Karpas-422 (cell line): ENCODE measurements at regions not wholly inside any gene's neighbourhood (a gene's known extent, or its start where the extent isn't known, plus 50 kb on each side); places are given as distances from the start of the nearest gene placed in this dataset.

Experiments
- DNase-seq: peaks from one replicate; pipeline ENCODE4 v3.0.0-alpha.2; 2015
- H2AFZ ChIP-seq: fragments of 200-600 bp; sonication (generic); 2 replicates; pipeline ENCODE4 v1.6.1; 2014; ENCODE audit warnings: antibody characterized with exemption, low read length, mixed read lengths
- H3K27ac ChIP-seq: fragments of 200-600 bp; sonication (generic); 2 replicates; pipeline ENCODE4 v1.5.1; 2014; ENCODE audit warnings: mild to moderate bottlenecking, low read length, moderate library complexity
- H3K27me3 ChIP-seq: fragments of 200-600 bp; sonication (generic); 2 replicates; pipeline ENCODE4 v1.6.1; 2014; ENCODE audit warnings: low read length, mixed read lengths
- H3K36me3 ChIP-seq: fragments of 200-600 bp; sonication (generic); 2 replicates; pipeline ENCODE4 v1.6.1; 2014; ENCODE audit warnings: low read length, mixed read lengths; ENCODE audit not compliant: insufficient read depth
- H3K4me1 ChIP-seq: fragments of 200-600 bp; sonication (generic); 2 replicates; pipeline ENCODE4 v1.6.1; 2014; ENCODE audit warnings: mild to moderate bottlenecking, low read length, mixed read lengths
- H3K4me2 ChIP-seq: fragments of 200-600 bp; sonication (generic); 2 replicates; pipeline ENCODE4 v1.6.1; 2014; ENCODE audit warnings: low read length, low read depth, mild to moderate bottlenecking; ENCODE audit not compliant: poor library complexity, severe bottlenecking
- H3K4me3 ChIP-seq: fragments of 200-600 bp; sonication (generic); 2 replicates; pipeline ENCODE4 v1.5.1; 2014; ENCODE audit warnings: mild to moderate bottlenecking, antibody characterized with exemption, low read length, mixed read lengths
- H3K79me2 ChIP-seq: fragments of 200-600 bp; sonication (generic); 2 replicates; pipeline ENCODE4 v1.6.1; 2014; ENCODE audit warnings: mild to moderate bottlenecking, low read length, mixed read lengths
- H3K9ac ChIP-seq: fragments of 200-600 bp; sonication (generic); 2 replicates; pipeline ENCODE4 v1.6.0; 2014; ENCODE audit warnings: low read length
- H3K9me2 ChIP-seq: fragments of 200-600 bp; sonication (generic), shearing (Covaris generic); replicated peaks from 2 replicates; pipeline ENCODE4 v1.6.0; 2014; ENCODE audit warnings: mild to moderate bottlenecking, low read length, moderate library complexity; ENCODE audit not compliant: insufficient read depth
- H3K9me3 ChIP-seq: fragments of 300-700, 200-600 bp; sonication (generic); 2 replicates; pipeline ENCODE4 v1.6.1; 2014; ENCODE audit warnings: low read length, mixed read lengths
- H4K20me1 ChIP-seq: fragments of 200-600 bp; sonication (generic); 2 replicates; pipeline ENCODE4 v1.6.1; 2014; ENCODE audit warnings: mild to moderate bottlenecking, antibody characterized with exemption, low read length, low read depth; ENCODE audit not compliant: insufficient read depth

DNA sequence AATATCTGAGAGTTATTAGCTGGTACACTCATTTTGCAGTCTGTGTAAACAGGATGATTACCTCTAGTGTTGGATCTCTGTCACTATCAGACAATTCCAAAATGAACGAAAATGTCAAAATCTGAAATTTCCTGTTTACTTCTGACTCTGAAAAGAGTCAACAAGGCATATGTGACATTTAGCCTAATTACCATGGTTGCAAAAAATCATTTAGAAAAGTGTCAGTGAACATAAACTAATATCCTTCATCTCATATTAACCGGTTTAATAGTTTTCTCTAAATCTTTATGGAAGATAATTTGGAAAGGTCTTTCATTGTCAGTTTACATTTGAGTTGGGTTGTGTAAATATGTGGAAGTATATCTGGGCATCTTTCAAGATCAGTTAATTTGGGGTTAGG lies 431.8 kb upstream of the HSF2 start:
- Histone ChIP-seq H3K27me3 (no peaks in the 10 kb centered on the region), H4K20me1 (no peaks in the 10 kb centered on the region), H2AFZ (no peak overlapping the region), H3K4me1 (no peaks in the 10 kb centered on the region), H3K9me3 (no peaks in the 10 kb centered on the region), H3K36me3 (no peaks in the 10 kb centered on the region), H3K9me2 (no peaks in the 10 kb centered on the region), H3K79me2 (no peaks in the 10 kb centered on the region), H3K4me3 (no peak overlapping the region), H3K9ac (no peak overlapping the region), H3K27ac (no peak overlapping the region), H3K4me2 (no peak overlapping the region)
- no peak for DNase-seq

DNA sequence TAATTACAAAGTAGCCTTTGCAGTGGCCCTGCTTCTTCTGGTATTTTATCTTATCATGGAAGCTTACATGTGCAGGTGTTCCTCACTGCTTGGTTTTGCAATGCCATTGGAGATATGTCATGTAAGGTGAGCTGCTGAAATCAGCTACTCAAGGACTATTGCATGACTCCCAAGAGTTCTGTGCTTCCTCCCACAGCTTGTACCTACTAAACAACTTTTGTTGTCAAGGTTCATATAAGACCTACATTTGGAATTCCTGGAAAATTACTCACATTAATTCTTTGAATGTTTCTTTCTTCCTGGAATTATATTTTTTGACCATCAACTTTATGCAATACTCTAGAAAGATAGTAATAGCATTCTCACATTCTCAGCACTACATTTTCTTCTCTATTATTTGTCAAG lies 427.5 kb upstream of the HSF2 start:
- no peak overlapping the region for H3K4me2 ChIP-seq
- H3K27me3 ChIP-seq = no peaks in the 10 kb centered on the region
- no peaks in the 10 kb centered on the region for H4K20me1 ChIP-seq
- H3K4me1 ChIP-seq = no peaks in the 10 kb centered on the region
- no peaks in the 10 kb centered on the region; the same call in 1 of the 2 replicates for H3K9me2 ChIP-seq
- H3K79me2 ChIP-seq = no peaks in the 10 kb centered on the region
- no peaks in the 10 kb centered on the region for H3K9me3 ChIP-seq
- H3K9ac ChIP-seq = no peak overlapping the region
- H3K27ac ChIP-seq = no peak overlapping the region
- no peak overlapping the region for H2AFZ ChIP-seq
- H3K4me3 ChIP-seq = no peak overlapping the region
- no peaks in the 10 kb centered on the region for H3K36me3 ChIP-seq
- DNase-seq = no peak

DNA sequence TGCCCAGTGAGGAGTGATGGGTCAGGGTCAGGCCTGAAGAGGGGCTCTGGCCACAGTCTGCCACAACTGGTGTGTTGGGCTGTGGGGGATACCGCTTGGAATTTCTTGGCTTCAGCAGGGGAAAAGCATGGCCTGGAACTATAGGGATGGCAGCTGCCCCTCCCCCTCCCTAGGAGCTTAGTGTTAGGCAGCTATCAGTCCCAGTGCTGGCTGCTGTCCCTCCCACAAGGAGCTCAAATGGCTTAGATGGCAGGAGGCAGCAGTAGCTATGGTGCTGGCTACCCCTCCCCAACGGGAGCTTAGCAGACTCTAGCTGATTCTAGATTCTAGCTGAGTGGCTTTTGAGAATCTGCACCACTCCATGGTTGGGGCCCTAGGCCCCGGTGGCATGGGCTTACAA lies 414.5 kb upstream of the HSF2 start:
- Histone ChIP-seq H3K9me2 (no peaks in the 10 kb centered on the region; the same call in 1 of the 2 replicates), H3K9ac (no peak overlapping the region), H3K79me2 (no peaks in the 10 kb centered on the region), H3K9me3 (no peaks in the 10 kb centered on the region), H3K27me3 (no peaks in the 10 kb centered on the region), H3K4me3 (no peak overlapping the region), H3K4me1 (no peaks in the 10 kb centered on the region), H3K36me3 (no peaks in the 10 kb centered on the region), H3K4me2 (no peak overlapping the region), H4K20me1 (no peaks in the 10 kb centered on the region), H3K27ac (no peak overlapping the region), H2AFZ (no peak overlapping the region)
- DNase-seq = no peak

DNA sequence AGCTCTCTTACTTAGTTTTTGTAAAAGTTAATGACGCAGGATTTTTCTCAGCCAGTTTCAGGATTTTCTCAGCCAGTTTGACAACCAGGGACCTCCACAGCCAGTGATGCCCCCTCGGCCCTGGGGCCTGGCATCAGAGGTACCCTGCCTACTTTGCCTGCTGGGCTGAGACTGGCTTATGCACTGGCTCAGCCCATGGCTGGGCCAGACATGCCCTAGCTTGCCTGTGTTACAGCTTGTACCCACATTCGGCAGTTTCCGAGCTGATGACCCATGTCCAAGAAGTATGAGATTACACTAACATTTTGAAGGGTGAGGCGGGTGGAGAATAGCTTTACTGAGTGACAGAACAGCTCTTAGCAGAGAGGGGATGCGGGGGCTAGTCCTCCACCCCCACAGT lies 406.1 kb upstream of the HSF2 start:
- H2AFZ ChIP-seq = no peak overlapping the region
- no peak overlapping the region for H3K4me3 ChIP-seq
- no peak overlapping the region for H3K9ac ChIP-seq
- H3K27ac ChIP-seq = no peak overlapping the region
- no peaks in the 10 kb centered on the region for H3K27me3 ChIP-seq
- H3K4me1 ChIP-seq = no peaks in the 10 kb centered on the region
- H3K9me3 ChIP-seq = no peaks in the 10 kb centered on the region
- H3K9me2 ChIP-seq = no peaks in the 10 kb centered on the region; the same call in 1 of the 2 replicates
- no peaks in the 10 kb centered on the region for H4K20me1 ChIP-seq
- no peaks in the 10 kb centered on the region for H3K36me3 ChIP-seq
- H3K79me2 ChIP-seq = no peaks in the 10 kb centered on the region
- H3K4me2 ChIP-seq = no peak overlapping the region
- DNase-seq = no peak

DNA sequence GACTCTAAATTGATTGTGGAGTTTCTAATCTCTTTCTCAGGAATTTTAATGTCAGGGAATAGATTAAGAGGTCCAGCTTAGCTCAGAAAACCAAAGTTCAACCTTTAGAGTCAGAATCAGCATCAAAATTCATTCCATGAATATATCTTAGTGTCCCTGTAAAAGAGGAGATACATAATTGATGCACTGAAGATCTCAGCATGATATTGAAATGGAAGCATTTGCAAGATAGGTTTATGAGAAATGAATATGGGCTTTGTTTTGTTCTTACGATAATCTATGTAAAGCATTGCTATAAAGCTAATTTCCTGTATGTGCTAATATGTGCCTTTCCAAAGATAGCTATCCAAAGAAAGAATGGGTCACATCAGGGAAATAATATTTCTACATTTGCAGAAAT lies 404.5 kb upstream of the HSF2 start:
- H3K36me3 ChIP-seq = no peaks in the 10 kb centered on the region
- no peak overlapping the region for H3K9ac ChIP-seq
- no peaks in the 10 kb centered on the region for H3K79me2 ChIP-seq
- H3K27ac ChIP-seq = no peak overlapping the region
- H3K4me3 ChIP-seq = no peak overlapping the region
- no peaks in the 10 kb centered on the region for H3K4me1 ChIP-seq
- no peak overlapping the region for H3K4me2 ChIP-seq
- DNase-seq = no peak
- no peaks in the 10 kb centered on the region for H3K9me3 ChIP-seq
- no peaks in the 10 kb centered on the region; the same call in 1 of the 2 replicates for H3K9me2 ChIP-seq
- no peaks in the 10 kb centered on the region for H4K20me1 ChIP-seq
- no peak overlapping the region for H2AFZ ChIP-seq
- H3K27me3 ChIP-seq = no peaks in the 10 kb centered on the region

DNA sequence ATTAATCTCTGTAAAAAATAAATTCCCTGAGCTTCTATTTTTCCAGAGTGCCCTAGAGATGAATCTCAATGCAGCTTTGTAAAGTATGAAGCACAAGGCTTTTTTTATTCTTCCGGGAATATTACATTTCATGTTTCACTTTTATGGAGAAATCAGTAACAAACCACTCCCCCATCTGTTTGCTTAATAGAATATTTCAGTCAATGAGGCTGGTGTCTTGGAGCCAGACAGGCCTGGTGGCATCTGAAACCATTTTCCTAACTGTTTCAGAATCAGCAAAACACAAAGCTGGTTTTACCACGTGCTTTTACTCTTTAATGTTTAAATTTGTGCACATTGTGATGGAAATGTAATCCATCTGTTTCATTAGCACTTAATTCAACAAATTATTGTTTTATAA lies 400.8 kb upstream of the HSF2 start:
- Histone ChIP-seq H3K4me1 (no peaks in the 10 kb centered on the region), H3K36me3 (no peaks in the 10 kb centered on the region)

DNA sequence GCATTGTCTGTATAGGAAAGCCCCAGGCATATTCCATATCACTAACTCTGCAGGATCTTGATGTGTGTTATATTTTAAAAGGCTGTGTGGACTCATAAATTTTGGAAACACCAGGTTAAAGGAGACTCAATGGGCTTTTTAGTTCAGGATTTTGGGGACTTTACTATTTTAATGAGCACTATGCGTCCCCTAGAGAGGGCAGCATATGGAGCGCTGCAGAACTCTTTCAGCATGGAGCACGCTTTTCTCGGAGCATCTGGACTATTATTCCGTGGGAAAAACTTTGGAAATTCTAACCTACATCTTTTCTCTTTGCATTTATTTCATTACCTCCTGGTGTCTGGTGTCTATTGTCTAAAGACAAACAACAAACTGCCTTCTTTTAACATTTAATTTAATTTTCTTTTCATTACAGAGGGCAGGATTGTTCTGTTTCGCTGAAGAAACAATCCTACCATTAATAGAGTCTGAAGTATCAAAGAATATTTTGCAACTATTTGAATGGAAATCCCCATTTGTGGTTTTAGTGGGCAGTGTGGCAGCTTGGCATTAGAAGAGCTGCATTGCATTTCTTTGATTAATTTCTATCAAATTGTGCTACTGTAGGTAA lies 399.9 kb upstream of the HSF2 start:
- no peaks in the 10 kb centered on the region for H3K9me2 ChIP-seq
- DNase-seq = no peak

More for the DNA sequence above, 400.8 kb upstream of the HSF2 start:
- H3K27ac ChIP-seq = no peak overlapping the region
- H2AFZ ChIP-seq = no peak overlapping the region
- no peaks in the 10 kb centered on the region for H4K20me1 ChIP-seq
- H3K79me2 ChIP-seq = no peaks in the 10 kb centered on the region
- no peaks in the 10 kb centered on the region for H3K9me2 ChIP-seq
- no peaks in the 10 kb centered on the region for H3K27me3 ChIP-seq
- H3K4me2 ChIP-seq = no peak overlapping the region
- no peaks in the 10 kb centered on the region for H3K9me3 ChIP-seq
- no peak overlapping the region for H3K4me3 ChIP-seq
- DNase-seq = no peak
- H3K9ac ChIP-seq = no peak overlapping the region

DNA sequence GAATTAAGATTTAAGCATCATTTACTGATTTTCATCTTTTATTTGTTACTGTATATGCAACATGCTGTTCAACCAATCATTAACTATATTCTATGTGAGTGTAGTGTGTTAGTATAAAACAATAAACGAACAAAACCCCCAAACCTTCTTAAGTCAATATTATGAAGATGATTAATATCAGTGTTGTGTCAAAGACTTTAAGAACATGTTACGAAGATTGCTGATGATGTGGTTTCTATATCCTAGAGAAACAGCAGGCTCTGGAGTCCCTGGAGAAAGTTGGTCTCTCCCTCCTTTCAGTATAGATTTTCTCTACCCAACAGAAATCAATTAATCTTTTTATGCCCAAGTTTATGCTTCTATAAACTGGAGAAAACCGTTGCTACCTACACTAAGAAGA lies 393.8 kb upstream of the HSF2 start:
- no peak overlapping the region for H3K27ac ChIP-seq
- no peaks in the 10 kb centered on the region for H3K9me2 ChIP-seq
- H4K20me1 ChIP-seq = no peaks in the 10 kb centered on the region
- no peak overlapping the region for H3K9ac ChIP-seq
- no peaks in the 10 kb centered on the region for H3K27me3 ChIP-seq
- no peak for DNase-seq
- H2AFZ ChIP-seq = no peak overlapping the region
- no peak overlapping the region for H3K4me3 ChIP-seq
- H3K4me1 ChIP-seq = no peaks in the 10 kb centered on the region
- no peaks in the 10 kb centered on the region for H3K9me3 ChIP-seq
- no peaks in the 10 kb centered on the region for H3K36me3 ChIP-seq
- no peak overlapping the region for H3K4me2 ChIP-seq
- no peaks in the 10 kb centered on the region for H3K79me2 ChIP-seq

More for the DNA sequence above, 399.9 kb upstream of the HSF2 start:
- no peak overlapping the region for H3K4me2 ChIP-seq
- H2AFZ ChIP-seq = no peak overlapping the region
- H3K9me3 ChIP-seq = no peaks in the 10 kb centered on the region
- H3K36me3 ChIP-seq = no peaks in the 10 kb centered on the region
- H3K4me3 ChIP-seq = no peak overlapping the region
- H3K4me1 ChIP-seq = no peaks in the 10 kb centered on the region
- no peaks in the 10 kb centered on the region for H3K27me3 ChIP-seq
- H3K9ac ChIP-seq = no peak overlapping the region
- H3K27ac ChIP-seq = no peak overlapping the region
- no peaks in the 10 kb centered on the region for H3K79me2 ChIP-seq
- no peaks in the 10 kb centered on the region for H4K20me1 ChIP-seq

DNA sequence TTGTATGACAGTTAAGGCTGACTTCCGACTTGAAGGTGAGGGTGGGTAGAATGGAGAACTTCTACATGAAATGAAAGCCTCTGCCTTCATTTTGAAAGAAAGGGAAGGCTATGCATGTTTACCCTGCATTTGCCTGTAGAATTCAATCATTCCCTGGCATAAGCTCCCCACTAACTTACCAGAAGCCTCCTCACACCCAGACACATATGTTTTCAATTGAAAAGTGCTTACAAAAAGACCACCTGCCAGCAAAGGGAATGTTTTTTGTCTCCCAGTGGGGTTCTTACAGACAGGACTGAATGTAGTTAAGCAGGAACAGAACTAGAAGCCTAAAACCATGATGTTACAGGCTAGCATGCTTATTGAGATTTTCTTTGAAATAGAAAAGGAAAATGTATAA lies 392.1 kb upstream of the HSF2 start:
- no peaks in the 10 kb centered on the region for H3K9me3 ChIP-seq
- H4K20me1 ChIP-seq = no peaks in the 10 kb centered on the region

More for the DNA sequence above, 392.1 kb upstream of the HSF2 start:
- no peak for DNase-seq
- Histone ChIP-seq H3K36me3 (no peaks in the 10 kb centered on the region), H3K9me2 (no peaks in the 10 kb centered on the region), H3K9ac (no peak overlapping the region), H3K27me3 (no peaks in the 10 kb centered on the region), H3K79me2 (no peaks in the 10 kb centered on the region), H2AFZ (no peak overlapping the region), H3K27ac (no peak overlapping the region), H3K4me1 (no peaks in the 10 kb centered on the region), H3K4me2 (no peak overlapping the region), H3K4me3 (no peak overlapping the region)
